Medulla oblongata (tissue), 1 donor: ENCODE measurements at regions not wholly inside any gene's neighbourhood (a gene's known extent, or its start where the extent isn't known, plus 50 kb on each side); places are given as distances from the start of the nearest gene placed in this dataset.

Experiments used
- DNase-seq: peaks from one replicate; pipeline ENCODE4 v3.0.0-alpha.2; 2015; ENCODE audit errors: extremely low spot score

GRCh38 chr3:163672954-163673353 is 1405.3 kb downstream of the SI start:
- DNase-seq: no peak

DNA sequence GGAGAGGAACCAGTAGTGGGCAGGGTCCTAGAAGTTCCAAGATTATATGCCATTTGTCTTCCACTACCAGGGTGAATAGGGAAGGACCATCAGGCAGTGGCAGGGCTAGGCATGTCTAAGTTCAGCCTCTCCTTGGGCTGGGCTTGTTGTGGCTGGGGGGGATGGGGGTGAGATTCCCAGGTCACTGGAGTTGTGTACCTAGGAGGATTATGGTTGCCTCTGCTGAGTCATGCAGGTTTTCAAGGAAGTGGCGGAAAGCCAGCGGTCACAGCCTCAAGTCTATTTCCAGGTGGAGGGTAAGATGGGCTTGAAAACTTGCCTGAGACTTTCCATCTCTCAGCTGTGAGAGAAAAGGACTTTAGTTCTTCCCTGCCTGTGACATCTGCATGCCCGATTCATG is 1407.1 kb downstream of the SI start:
- DNase-seq: no peak

- DNase-seq: no peak
These were observed 1413.8 kb downstream of the SI start for GRCh38 chr3:163664466-163664865.

DNA sequence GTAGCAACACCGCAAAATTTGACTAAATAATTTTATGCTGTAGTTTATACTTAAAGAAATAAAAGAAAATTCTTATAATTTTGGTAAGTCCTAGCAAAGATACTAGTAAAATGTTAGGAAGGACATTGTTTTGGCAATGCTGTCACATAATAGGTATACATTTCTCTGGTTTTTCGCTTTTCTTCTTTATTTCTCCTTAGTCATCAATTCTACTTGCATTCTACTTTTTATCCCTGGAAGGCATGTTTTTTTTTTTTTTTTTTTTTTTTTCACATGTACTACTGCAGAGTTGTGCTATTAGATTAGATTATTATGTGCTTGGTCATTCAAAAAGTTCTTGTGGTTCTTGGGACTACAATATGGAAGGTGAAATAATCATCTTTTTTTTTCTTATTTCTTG is 1421.2 kb downstream of the SI start:
- DNase-seq: no peak

GRCh38 chr3:163655021-163655420 is 1423.3 kb downstream of the SI start:
- no peak for DNase-seq

GRCh38 chr3:163644172-163644571 is 1434.1 kb downstream of the SI start:
- no peak for DNase-seq

DNA sequence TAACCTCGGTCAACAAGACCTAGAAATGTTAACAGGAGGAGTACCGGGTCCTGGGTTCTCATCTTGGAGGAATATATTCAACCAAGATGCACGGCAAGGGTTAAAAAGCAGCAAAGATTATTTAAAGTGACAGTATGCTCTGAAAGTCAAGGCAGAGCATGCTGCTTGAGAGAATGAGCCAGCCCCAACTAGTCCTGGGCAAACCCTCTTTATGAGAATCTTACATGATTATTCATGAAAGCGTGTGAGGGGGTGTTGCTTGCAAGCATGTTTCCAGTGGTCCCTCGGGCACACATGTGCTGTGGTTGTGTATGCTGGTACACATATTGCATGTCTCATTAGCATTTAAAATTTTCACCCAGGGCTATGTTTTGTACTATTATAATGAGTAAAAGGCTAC is 1445.6 kb downstream of the SI start:
- no peak for DNase-seq

- DNase-seq: no peak
These were observed 1451.5 kb downstream of the SI start for GRCh38 chr3:163626753-163627152.

DNA sequence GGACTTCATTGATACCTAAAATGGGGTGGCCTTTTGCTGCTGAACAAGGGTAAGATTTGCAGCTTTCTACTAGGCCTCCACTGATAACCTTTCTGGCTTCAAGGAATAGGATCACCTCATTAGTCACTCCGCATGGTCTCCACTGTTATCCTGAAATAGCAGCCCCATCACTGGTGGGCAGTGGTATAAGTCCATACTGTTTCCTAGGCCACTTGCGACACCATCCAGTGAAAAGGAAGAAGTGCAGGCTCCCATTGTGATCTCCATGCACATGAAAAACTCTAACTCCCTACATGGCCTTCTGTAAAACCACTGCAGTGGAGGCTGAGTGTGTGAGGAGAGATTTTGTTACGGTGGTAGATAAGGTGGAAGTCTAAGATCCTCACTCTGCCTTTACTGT is 1455.9 kb downstream of the SI start:
- peak; percentile 6 for DNase-seq

GRCh38 chr3:163614886-163615285 is 1463.4 kb downstream of the SI start:
- DNase-seq: no peak

GRCh38 chr3:163605915-163606314 is 1472.4 kb downstream of the SI start:
- no peak for DNase-seq

DNA sequence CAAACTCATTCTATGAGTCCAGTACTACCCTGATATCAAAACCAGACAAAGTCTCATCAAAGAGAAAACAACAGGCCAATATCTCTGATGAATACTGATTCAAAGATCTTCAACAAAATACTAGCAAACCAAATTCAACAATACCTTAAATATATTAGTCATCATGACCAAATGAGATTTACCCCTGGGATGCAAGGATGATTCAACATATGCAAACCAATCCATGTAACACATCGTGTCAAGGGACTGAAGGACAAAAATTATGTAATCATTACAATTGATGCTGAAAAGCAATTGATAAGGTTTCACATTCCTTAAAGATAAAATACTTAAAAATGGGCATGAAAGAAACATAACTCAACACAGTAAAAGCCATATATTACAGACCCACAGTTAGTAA is 1476.9 kb downstream of the SI start:
- no peak for DNase-seq

GRCh38 chr3:163587342-163587741 is 1491.0 kb downstream of the SI start:
- DNase-seq: no peak

GRCh38 chr3:163582967-163583366 is 1495.3 kb downstream of the SI start:
- DNase-seq: no peak

DNA sequence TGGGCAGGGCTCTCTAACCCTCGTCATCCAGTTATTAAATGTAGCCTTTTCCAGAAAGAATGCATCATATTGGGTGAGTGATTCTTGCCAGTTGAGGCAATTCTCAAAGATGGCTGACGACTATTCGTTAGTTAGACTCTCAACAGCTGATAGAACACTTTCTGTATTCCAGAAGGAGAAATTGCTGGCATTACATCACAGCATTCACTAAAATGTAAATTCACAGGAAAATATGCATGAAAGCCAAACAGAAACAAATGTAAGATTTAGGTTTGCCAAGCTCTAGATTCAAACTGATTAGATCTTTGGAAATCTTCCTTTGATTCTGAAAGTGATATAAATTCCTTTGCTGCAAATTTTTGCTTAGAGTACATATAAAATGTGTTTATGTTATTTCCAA is 1501.0 kb downstream of the SI start:
- no peak for DNase-seq

DNA sequence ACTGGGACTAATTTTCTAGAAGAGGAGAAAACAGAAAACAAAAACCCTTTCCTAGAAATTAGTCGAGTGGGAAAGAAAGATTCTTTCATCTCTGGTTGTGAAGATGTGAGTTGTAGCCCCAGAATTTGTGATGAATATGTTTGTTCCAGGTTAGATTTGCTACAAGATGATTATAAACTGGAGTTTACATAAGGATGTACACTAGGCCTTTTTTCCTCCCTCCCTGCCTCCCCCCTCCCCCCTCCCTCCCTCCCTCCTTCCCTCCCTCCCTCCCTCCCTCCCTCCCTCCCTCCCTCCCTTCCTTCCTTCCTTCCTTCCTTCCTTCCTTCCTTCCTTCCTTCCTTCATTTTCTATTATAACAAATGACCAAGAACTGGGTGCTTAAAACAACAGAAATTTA is 1502.0 kb downstream of the SI start:
- DNase-seq: no peak

DNA sequence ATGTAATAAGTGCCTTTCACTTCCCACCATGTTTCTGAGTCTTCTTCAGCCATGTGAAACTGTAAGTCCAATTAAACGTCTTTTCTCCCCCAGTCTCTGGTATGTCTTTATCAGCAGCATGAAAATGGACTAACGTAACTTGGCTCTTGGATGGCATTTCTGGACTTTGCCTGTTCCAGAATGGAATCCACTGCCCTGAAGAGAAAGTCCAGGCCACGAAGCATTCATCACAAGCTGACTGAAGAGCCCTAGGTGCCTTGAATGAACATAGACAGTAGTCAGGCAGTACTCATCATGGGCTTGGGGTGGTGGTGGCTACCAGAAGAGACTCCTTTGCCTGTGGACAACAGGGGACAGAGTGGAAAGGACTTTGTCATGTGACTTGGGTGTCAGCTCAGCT is 1505.0 kb downstream of the SI start:
- DNase-seq: no peak

DNA sequence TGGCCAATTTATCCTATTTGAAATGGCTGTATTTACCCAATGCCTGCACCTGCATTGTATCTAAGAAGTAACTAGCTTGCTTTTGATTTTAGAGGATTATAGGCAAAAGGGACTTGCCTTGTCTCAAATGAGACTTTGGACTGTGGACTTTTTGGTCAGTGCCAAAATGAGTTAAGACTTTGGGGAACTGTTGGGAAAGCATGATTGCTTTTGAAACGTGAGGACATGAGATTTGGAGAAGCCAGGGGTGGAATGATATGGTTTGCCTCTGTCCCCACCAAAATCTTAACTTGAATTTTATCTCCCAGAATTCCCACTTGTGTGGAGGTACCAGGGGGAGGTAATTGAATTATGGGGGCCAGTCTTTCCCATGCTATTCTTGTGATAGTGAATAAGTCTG is 1505.4 kb downstream of the SI start:
- DNase-seq: no peak

DNA sequence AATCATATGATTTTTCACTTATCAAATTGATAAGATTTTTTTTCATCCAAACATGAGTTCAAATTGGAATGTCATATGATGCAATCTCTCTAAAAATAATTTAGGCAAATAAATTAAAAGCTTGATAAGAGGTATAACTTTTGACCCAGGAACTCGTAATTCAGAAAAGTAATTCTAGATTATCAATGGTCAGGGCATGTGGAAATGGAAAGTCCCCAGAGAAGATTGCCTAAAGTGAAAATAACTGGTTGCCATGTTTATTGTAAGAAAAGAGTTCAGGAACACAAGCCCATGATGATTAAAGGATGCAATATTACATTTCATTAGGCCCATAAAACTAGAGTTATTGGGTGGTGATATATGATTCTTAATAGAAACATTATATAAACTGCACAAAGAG is 1514.8 kb downstream of the SI start:
- DNase-seq: no peak

GRCh38 chr3:163562625-163563024 is 1515.7 kb downstream of the SI start:
- no peak for DNase-seq

- no peak for DNase-seq
These were observed 1517.1 kb downstream of the SI start for GRCh38 chr3:163561151-163561550.

- no peak for DNase-seq
These were observed 1517.8 kb downstream of the SI start for GRCh38 chr3:163560459-163560858.

DNA sequence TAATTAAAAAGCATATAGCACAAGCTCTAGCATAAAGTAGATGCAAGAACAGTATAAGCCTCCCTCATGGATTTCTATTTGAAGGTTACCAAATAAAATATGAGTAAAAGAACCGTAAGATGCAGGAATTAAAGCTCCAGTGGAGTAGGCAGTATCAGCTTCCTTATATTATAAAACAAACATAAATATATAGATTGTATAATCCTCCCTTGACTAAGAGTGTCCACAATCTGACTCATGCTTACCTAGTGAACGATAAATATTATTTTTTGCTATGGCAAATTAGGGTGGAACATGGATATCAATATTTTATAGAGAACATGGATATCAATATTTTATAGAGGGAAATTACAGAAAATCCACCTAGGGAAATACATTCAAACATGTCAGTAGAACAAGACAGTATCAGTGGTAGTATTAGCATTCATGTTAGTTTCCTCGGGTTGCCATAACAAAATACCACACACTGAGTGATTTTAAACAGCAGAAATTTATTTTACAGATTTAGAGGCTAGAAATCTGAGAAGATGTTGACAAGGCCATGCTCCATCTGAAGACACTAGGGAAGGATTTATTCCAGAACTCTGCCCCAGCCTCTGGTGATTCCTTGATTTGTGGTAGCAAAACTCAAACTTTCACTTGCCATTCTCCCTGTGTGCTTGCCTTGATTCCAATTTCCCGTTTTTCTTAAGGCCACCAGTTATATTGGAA is 1521.3 kb downstream of the SI start:
- no peak for DNase-seq

GRCh38 chr3:163555918-163556317 is 1522.4 kb downstream of the SI start:
- no peak for DNase-seq

DNA sequence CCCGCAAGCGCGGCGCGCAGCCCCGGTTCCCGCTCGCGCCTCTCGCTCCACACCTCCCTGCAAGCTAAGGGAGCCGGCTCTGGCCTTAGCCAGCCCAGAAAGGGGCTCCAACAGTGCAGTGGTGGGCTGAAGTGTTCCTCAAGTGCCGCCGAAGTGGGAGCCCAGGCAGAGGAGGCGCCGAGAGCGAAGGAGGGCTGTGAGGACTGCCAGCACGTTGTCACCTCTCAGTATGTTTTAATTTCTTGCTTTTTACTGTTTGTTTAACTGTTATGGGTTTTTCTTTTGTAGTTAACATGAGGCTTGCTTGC is 1525.7 kb downstream of the SI start:
- DNase-seq: no peak
